GM21737 (cell line): ENCODE measurements at regions not wholly inside any gene's neighbourhood (a gene's known extent, or its start where the extent isn't known, plus 50 kb on each side); places are given as distances from the start of the nearest gene placed in this dataset.
"Not testable (repeated sequence)": the region's sequence is repeated elsewhere in the genome, so short reads cannot be mapped to it uniquely, and the experiment has no call there.

Source experiments
- ATAC-seq: cut with Tn5 transposase; IDR thresholded peaks from one replicate; pipeline ENCODE4 v1.9.1; 2021; ENCODE audit warnings: mild to moderate bottlenecking, moderate library complexity; ENCODE audit not compliant: unreplicated experiment

GRCh38 chr5:21071986-21072385 lies 1084.0 kb upstream of the CDH18 start:
- ATAC-seq = no peak

GRCh38 chr5:21071421-21071820 lies 1083.4 kb upstream of the CDH18 start:
- ATAC-seq = no peak

GRCh38 chr5:21070858-21071257 lies 1082.9 kb upstream of the CDH18 start:
- ATAC-seq = no peak

DNA sequence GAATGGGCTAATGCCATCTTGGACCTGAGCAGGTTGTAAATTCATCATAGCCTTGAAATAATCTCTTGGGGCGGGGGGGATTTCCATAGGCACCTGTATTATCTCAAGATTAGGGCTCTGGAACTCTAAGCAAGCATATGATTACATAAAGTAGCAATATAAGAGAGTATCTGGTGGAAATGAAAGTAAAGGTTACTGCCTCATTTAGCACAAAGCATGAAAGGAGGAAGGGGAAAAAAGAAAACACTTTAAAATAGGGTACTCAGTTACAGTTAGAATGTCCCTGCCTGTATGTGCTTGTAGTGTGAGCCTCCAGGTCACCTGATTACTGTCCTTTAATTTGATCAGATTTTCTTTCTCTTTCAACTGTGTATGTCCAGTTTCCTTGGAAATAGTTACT lies 1079.7 kb upstream of the CDH18 start:
- ATAC-seq = no peak

GRCh38 chr5:21063146-21063545 lies 1075.1 kb upstream of the CDH18 start:
- no peak for ATAC-seq

DNA sequence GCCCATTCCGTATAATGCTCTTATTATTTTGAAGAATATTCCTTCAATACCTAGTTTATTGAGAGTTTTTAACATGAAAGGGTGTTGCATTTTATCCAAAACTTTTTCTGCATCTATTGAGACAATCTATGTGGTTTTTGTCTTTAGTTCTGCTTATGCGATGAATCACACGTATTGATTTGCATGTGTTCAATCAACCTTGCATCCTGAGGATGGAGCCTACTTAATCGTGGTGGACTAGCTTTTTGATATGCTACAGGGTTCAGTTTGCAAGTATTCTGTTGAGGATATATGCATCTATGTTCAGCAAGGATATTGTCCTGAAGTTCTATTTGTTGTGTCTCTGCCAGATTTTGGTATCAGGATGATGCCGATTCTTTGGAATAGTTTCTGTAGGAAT lies 1070.3 kb upstream of the CDH18 start:
- ATAC-seq = peak; percentile 86

GRCh38 chr5:21051945-21052344 lies 1063.9 kb upstream of the CDH18 start:
- no peak for ATAC-seq

GRCh38 chr5:21049901-21050300 lies 1061.9 kb upstream of the CDH18 start:
- ATAC-seq = no peak

GRCh38 chr5:21030981-21031380 lies 1043.0 kb upstream of the CDH18 start:
- no peak for ATAC-seq

- no peak for ATAC-seq
Measured at GRCh38 chr5:21024966-21025365, 1037.0 kb upstream of the CDH18 start.

DNA sequence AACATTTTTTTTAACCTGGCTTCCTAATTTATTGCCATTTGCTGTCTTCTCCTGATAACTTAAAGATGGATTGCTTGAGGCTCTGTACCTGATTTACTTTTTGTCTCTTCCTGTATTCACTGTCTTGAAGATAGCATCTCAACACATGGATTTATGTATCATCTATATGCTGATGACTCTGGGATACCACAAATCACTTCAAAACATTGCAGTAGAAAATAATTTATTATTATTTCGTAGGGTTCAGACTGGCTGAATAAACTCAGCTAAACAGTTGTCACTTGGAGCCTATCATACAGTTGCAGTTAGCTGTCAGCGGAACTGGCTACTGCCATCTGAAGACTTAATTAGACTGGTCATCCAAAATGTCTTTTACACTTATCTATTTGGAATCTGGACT lies 1025.2 kb upstream of the CDH18 start:
- no peak for ATAC-seq

DNA sequence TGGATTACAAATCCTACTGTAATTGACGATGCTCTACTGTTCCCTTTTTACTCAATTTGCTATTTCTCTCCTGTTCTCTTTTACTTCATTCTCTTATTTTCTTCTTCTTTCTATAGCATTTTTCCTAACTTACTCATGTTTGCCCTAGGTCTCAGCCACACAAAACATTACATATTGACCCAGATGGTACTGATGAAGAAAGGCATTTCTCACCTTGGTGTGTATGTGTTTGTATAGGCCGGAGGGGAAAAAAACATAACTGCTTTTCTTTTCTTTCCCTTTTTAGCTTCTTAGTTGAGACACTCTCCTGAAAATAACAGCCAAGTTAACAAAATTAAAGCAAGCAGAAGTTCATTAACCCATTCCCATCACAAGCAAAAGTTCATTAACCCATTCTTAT lies 1019.8 kb upstream of the CDH18 start:
- no peak for ATAC-seq

DNA sequence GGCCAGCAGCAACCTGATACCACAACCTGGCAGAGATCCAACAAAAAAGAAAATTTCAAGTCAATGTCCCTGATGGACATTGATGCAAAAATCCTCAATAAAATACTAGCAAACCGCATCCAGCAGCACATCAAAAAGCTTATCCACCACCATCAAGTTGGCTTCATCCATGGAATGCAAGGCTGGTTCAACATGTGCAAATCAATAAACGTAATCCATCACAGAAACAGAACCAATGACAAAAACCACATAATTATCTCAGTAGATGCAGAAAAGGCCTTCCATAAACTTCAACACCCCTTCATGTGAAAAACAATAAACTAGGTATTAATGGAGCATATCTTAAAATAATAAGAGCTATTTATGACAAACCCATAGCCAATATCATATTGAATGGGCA lies 1000.9 kb upstream of the CDH18 start:
- not testable (repeated sequence) for ATAC-seq

DNA sequence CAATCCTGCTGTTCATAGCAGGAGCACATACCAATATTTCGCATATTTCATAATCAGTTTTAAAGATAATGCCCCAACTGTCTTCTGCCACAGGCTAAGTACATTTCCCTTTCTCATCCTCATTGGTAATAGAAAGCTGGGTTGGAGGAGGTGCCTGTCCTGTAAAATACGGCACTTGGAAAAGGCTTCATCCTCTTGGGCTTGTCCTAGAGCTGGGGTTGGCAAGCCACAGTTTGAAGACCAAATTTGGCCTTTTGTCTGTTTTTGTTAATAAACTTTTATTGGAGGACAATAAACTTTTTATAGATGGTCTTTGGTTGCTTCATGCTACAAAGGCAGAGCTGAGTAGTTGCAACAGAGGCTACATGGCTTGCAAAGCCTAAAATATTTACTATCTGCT lies 997.8 kb upstream of the CDH18 start:
- ATAC-seq = no peak

- ATAC-seq = no peak
Measured at GRCh38 chr5:20974426-20974825, 986.4 kb upstream of the CDH18 start.

- peak; percentile 78 for ATAC-seq
Measured at GRCh38 chr5:20972419-20972925, 984.5 kb upstream of the CDH18 start.

DNA sequence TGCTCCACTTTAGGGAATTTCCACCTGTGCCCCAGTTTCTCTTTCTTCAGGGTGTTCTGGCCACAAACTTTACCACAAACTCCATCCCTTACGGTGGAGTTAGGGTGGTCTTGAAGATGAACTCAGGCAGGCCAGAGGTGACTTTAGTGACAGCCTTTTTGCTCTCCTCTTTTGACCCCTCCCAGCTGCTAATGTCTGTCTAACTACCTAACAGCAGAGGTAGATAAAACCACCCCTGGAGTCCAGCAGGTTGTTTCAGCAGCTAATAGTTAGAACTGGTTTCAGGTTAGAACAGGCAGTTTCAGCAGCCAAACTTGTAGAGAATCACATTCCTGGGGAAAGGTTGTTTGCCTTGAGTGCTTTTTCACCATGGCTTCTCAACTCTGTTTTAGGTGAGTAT lies 971.3 kb upstream of the CDH18 start:
- ATAC-seq = no peak

- ATAC-seq = no peak
Measured at GRCh38 chr5:20958641-20959040, 970.6 kb upstream of the CDH18 start.

- no peak for ATAC-seq
Measured at GRCh38 chr5:20956134-20956533, 968.1 kb upstream of the CDH18 start.

DNA sequence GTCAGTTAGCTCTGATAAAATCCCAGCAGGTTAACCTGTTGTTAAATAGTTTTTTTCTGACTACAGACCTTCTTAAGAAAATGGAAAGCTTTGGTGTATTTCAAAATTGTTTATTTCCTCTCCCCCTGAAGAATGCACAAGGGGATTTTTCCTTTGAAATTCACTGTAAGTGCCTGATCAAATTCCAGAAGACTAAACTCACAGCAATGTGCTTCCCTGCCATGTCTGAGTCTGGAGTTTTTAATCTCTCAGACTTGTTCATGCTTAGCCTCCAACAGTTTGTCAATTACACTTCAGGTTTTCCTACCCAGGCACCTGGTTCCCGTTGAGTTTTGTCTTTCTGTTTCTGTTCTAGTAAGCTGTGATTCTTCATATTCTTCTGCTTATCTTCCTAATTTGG lies 961.6 kb upstream of the CDH18 start:
- ATAC-seq = no peak

DNA sequence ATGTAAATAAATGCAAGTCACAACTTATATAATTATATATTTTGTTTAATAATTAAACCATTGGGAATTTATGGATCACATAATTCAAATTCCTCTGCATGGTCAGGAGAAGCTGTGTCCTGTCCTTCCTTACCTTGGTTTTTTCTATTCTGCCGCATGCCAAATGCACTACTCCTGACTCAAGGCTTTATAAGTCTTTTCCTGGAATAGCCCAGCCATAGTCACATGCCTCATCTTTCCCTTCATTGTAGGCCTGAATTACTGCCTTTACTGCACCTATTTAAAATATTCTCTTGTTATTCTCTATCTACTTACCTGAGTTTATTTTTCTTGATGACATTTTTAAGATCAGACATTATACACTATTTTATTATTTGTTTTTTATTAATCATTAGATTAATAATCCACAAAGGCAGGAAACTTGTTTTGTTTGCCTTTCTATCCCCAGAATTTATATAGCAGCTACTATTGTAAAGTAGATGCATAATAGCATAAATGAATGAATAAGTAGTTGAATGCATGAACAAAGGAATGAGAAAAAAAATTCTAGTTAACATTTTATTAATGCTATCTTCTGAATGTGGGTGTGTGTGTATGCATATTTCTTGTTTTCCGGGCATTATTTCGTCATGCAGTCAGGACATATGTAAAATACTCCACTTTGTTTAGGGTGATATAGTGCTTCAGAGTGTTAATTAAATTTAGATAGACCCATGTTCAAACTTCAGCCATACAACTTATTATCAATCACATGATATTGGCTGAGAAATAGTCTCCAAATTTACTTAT lies 955.4 kb upstream of the CDH18 start:
- ATAC-seq = not testable (repeated sequence)

DNA sequence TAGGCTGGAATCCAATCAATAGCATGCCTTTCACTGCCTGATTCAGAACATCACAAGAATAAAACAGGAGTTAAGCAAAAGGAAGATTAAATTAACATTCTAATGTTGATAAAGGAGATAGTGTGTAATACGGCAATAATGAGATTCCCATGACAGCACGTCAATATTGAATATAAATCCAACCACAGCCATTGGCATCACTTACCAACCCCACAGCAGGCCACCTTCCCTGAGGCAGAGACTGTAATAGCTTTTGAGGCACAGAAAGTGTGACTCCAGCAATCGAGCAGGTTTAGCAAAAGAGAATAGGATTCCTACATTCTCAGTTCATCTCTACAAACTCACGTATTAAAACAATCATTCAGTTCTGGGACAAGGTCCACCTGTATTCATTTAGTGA lies 954.6 kb upstream of the CDH18 start:
- not testable (repeated sequence) for ATAC-seq

DNA sequence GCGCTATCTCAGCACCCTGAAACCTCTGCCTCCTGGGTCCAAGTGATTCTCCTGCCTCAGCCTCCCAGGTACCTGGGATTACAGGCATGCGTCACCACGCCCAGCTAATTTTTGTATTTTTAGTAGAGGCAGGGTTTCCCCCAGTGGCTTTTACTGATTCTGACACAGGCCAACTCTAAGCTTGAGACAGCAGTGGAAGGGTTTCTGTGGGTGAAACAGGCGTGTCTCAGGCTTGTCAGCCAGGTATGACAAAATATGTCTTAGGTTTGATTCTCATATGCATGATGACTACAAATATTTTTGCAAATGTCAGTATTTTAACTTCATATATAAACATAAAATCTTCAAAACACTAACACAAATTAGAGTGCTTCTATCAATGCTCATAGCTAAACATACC lies 952.8 kb upstream of the CDH18 start:
- ATAC-seq = not testable (repeated sequence)
